Heart right ventricle (tissue), 16 donors: ENCODE measurements at regions not wholly inside any gene's neighbourhood (a gene's known extent, or its start where the extent isn't known, plus 50 kb on each side); places are given as distances from the start of the nearest gene placed in this dataset.

Experiments used
- ATAC-seq, 8 donors: fragments of 200-7000 bp; cut with Tn5 transposase; one replicate each; pipeline ENCODE4 v1.9.1; 2020; ENCODE audit warnings: mild to moderate bottlenecking in 8 of 8, moderate library complexity in 8 of 8, moderate number of reproducible peaks in 1 of 8
- DNase-seq, 2 donors: peaks; one replicate each; pipeline ENCODE4 v3.0.0-alpha.2; 2020
- H3K27ac ChIP-seq, 10 donors: fragments of 200-600 bp; sonication (generic) in 2 of 10; one replicate each; pipeline versions ENCODE4 v1.5.0 to v1.8.0; 2020 to 2022; ENCODE audit warnings: mild to moderate bottlenecking in 3 of 10
- H3K27me3 ChIP-seq, 7 donors: fragments of 200-600 bp; one replicate each; pipeline ENCODE4 v1.8.0; 2021 to 2022; ENCODE audit warnings: mild to moderate bottlenecking in 2 of 7
- H3K36me3 ChIP-seq, 9 donors: fragments of 200-600 bp; sonication (generic) in 1 of 9; one replicate each; pipeline versions ENCODE4 v1.5.0 to v1.8.0; 2020 to 2022; ENCODE audit warnings: mild to moderate bottlenecking in 2 of 9
- H3K4me1 ChIP-seq, 9 donors: fragments of 200-600 bp; sonication (generic) in 1 of 9; one replicate each; pipeline versions ENCODE4 v1.5.0 to v1.8.0; 2020 to 2022; ENCODE audit warnings: mild to moderate bottlenecking in 4 of 9
- H3K4me3 ChIP-seq, 10 donors: fragments of 200-600 bp; sonication (generic) in 2 of 10; one replicate each; pipeline versions ENCODE4 v1.5.0 to v1.8.0; 2020 to 2022; ENCODE audit warnings: mild to moderate bottlenecking in 7 of 10, moderate library complexity in 2 of 10
- H3K9me3 ChIP-seq, 11 donors: fragments of 200-600 bp in 10 of 11; sonication (generic) in 2 of 11; one replicate each; pipeline versions ENCODE4 v1.5.0 to v1.8.0; 2013 to 2022; ENCODE audit warnings: mild to moderate bottlenecking in 2 of 11, control low read depth in 1 of 11, moderate library complexity in 1 of 11
- WGBS, 2 donors: extraction: QIAGEN DNeasy Blood & Tissue Kit; methylation state at CpG; one replicate each; pipeline ENCODE4 v1.1.7; 2013; ENCODE audit warnings: inconsistent platforms in 1 of 2; 5-methylcytosine and 5-hydroxymethylcytosine counted together
- intact Hi-C, 10 donors: fragments of 100-400 bp; cut with DNase I; formaldehyde crosslinking; loops; one replicate each; pipeline versions ENCODE4 v1.11.1 to v1.14.2; 2022
- TF ChIP-seq, protein P1 (sequence below), 9 donors: fragments of 200-600 bp; sonication (generic) in 2 of 9; IDR thresholded peaks; one replicate each; pipeline versions ENCODE4 v1.5.0 to v1.8.0; 2021 to 2022; ENCODE audit warnings: antibody characterized with exemption in 9 of 9, mild to moderate bottlenecking in 5 of 9, moderate library complexity in 1 of 9
- donor health status: Arrhythmogenic right ventricular cardiomyopathy.
- donor health status: ischemic (EF 13 %, LVEDD 7.1; RV severe dilation, severe dysfunction).
- donor health status: healthy with polysubstance abuse.
- donor health status: DM: no; HTN: yes; CAD: no.
- donor health status: DM: no; HTN: no; CAD: no.
- donor health status: ischemic (EF 25% LVEDD 6.9; RV normal size, moderate dysfunction).
- donor health status: ischemic (EF 25% LVEDD 5.7; RV mildly dilated, moderate dysfunction).
- donor health status: healthy.
- donor health status: DM: yes; HTN: yes; CAD: no.
- donor health status: Ischemic cardiomyopathy.
- donor health status: ischemic (EF 35%, LVEDD 5.7; RV mildly dilated, moderate dysfunction).
- donor health status: nonischemic (EF 11% LVEDD 7.7; RV severe dilation, severe dysfunction).
- donor health status: DM: yes; HTN: yes; CAD: no.
- donor health status: PGD.
- donor health status: ischemic (EF 29% LVEDD 5.4; RV normal size, mild dysfunction).
- donor health status: nonischemic (EF 23%, LVEDD 6.1; RV moderate dilation, normal function).

DNA sequence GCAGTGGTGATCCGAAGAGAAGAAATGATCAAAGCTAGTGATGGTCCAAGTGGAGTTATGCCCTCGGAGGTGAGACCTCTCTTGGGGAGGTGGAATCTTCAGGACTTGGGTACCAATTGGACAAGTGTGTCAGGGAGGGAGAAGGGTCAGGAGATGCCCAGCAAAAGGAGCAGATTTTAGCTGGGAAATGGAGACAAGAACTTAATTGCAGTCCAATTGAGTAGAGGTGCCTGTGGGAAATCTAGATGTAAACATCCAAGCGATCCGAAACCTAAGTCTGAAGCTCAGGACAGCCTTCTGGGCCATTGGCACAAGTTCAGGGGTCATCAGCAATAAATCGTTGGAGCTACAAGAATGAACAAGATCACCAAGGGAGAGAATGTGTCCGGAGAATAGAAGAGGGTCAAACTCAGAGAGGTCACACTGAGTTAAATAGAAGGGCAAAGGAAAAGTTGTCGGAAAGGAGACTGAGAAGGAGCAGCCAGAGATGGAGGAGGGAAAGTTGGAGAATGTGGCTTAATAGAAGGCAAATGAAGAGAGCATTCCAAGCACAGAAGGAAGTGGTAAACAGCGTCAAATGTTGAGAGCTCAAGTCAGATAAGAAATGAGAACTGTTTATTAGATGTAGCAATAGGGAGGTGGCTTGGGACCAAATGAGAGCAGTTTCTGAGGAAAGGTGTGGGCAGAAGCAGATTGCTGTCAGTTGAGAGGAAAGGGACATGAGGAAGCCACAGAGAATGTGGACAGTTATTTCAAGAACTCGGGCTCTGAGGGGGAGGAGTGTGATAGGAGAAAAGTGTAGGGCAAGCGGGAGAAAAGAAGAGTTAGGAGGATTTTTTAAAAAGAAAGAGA, 64.2 kb upstream of the FNDC3B start:
- no peak overlapping the region for H3K4me3 ChIP-seq
- no peaks in the 10 kb centered on the region for H3K9me3 ChIP-seq
- H3K27ac ChIP-seq = peak overlapping the region in 6 of 10 donors; percentile 12 to 80 (median 33)
- 67 to 73% methylated on average over 10 of the region's 10 CpGs for WGBS, 2 donors
- DNase-seq (no peak), ATAC-seq (peak in 6 of 8 donors; percentile 20 to 58 (median 46))
- no peaks in the 10 kb centered on the region for H3K36me3 ChIP-seq
- H3K4me1 ChIP-seq = peaks cover 0 to 74% (median 14%) of the 10 kb centered on the region in 9 donors
- H3K27me3 ChIP-seq = no peaks in the 10 kb centered on the region
- intact Hi-C loops = no loop called here
- TF ChIP-seq, protein P1, sequence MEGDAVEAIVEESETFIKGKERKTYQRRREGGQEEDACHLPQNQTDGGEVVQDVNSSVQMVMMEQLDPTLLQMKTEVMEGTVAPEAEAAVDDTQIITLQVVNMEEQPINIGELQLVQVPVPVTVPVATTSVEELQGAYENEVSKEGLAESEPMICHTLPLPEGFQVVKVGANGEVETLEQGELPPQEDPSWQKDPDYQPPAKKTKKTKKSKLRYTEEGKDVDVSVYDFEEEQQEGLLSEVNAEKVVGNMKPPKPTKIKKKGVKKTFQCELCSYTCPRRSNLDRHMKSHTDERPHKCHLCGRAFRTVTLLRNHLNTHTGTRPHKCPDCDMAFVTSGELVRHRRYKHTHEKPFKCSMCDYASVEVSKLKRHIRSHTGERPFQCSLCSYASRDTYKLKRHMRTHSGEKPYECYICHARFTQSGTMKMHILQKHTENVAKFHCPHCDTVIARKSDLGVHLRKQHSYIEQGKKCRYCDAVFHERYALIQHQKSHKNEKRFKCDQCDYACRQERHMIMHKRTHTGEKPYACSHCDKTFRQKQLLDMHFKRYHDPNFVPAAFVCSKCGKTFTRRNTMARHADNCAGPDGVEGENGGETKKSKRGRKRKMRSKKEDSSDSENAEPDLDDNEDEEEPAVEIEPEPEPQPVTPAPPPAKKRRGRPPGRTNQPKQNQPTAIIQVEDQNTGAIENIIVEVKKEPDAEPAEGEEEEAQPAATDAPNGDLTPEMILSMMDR (IDR thresholded peaks at IDR 0.05) = no peak

DNA sequence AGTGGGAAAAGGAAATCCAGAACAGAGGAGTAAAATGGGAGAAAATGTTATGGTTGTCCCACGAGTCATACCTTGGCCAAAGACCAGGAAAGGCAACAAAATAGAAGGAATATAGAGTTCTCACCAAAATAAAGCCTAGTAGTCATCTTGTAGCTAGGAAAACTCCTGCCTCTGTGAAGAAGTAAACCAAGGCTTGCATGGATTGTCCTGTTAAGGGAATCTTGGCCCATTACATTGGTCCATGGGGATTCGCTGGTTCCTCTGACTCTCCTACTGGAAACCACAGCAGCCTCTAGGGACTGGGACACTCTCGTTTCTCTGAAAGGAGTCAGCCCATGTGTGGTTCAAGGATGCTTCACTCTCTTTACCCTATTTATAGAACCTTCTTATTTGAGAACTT, 62.9 kb upstream of the FNDC3B start:
- Histone ChIP-seq H3K4me3 (no peak overlapping the region), H3K9me3 (no peaks in the 10 kb centered on the region), H3K4me1 (peaks cover 0 to 75% (median 14%) of the 10 kb centered on the region in 9 donors), H3K27ac (peak overlapping the region in 7 of 10 donors; percentile 12 to 80 (median 26)), H3K36me3 (no peaks in the 10 kb centered on the region), H3K27me3 (no peaks in the 10 kb centered on the region)
- ATAC-seq (peak in 2 of 8 donors; percentile 32 to 36), DNase-seq (peak in 1 of 2 donors; percentile 31)
- intact Hi-C loops = no loop called here
- WGBS, 2 donors = 62 to 67% methylated on average over 3 of the region's 3 CpGs
- TF ChIP-seq, protein P1 (IDR thresholded peaks at IDR 0.05) = no peak

DNA sequence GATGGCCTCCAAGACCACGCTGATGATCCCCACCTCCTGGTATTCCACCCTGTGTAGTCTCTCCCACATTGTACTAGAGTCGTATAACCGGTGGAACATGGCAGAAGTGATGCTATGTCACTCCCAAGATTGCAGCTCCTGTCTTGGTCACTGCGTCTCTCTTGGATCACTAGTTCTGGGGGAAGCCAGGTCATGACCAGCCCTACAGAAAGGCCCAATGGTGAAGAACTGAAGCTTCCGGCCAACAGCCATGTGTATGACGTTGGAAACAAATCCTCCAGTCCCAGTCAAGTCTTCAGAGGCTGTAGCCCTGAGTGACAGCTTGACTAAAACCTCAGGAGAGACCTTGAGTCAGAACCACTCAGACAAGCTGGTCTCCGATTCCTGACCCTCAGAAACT, 61.9 kb upstream of the FNDC3B start:
- H3K27ac ChIP-seq = peak overlapping the region in 2 of 10 donors; percentile 16 to 80

DNA sequence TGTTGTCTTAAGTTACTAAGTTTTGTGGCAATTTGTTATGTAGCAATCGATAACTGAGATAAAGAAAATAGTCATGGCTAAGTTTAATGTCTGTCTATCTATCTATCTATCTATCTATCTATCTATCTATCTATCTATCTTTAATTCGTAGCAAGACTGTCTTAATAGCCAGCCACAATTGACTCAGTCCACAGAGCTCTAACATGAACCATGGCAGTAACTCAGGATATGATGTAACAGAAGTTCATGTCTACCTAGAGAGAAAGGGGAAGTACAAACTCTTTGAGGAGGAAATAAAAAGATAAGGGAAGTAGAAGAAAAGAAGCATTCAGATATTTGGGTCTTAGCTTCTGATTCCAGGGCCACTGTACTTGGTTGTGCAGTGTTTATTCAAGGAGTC, 61.5 kb upstream of the FNDC3B start:
- Histone ChIP-seq H3K4me1 (peaks cover 0 to 67% (median 14%) of the 10 kb centered on the region in 9 donors), H3K36me3 (no peaks in the 10 kb centered on the region), H3K27ac (peak overlapping the region in 2 of 10 donors; percentile 16 to 80), H3K9me3 (no peaks in the 10 kb centered on the region), H3K4me3 (no peak overlapping the region), H3K27me3 (no peaks in the 10 kb centered on the region)
- intact Hi-C loops = no loop called here
- TF ChIP-seq, protein P1 (IDR thresholded peaks at IDR 0.05) = no peak
- WGBS, 2 donors = 86 to 90% methylated on average over 2 of the region's 2 CpGs
- ATAC-seq (peak in 1 of 8 donors; percentile 36), DNase-seq (no peak)

More for the DNA sequence above, 61.9 kb upstream of the FNDC3B start:
- intact Hi-C loops = no loop called here
- peaks cover 0 to 70% (median 14%) of the 10 kb centered on the region in 9 donors for H3K4me1 ChIP-seq
- WGBS, 2 donors = 94 to 96% methylated on average over 7 of the region's 7 CpGs
- H3K9me3 ChIP-seq = no peaks in the 10 kb centered on the region
- TF ChIP-seq, protein P1 (IDR thresholded peaks at IDR 0.05) = no peak
- no peaks in the 10 kb centered on the region for H3K27me3 ChIP-seq
- no peak for ATAC-seq
- no peaks in the 10 kb centered on the region for H3K36me3 ChIP-seq
- no peak overlapping the region for H3K4me3 ChIP-seq
- no peak for DNase-seq
